Endothelial cell of umbilical vein (primary cell): ENCODE measurements at regions not wholly inside any gene's neighbourhood (a gene's known extent, or its start where the extent isn't known, plus 50 kb on each side); places are given as distances from the start of the nearest gene placed in this dataset.

ENCODE experiments used
- BruUV-seq: library from RNA; stranded (reverse); fragments of 400-500 nt; replicated peaks from 2 replicates; lab custom pipeline; 2021; lab: Mats Ljungman, UMichigan
- CTCF ChIA-PET: fragments of 300-600, 350-600 bp; sonication (Branson Sonifier 250); formaldehyde crosslinking; loops from one replicate; lab custom pipeline; 2021; ENCODE audit warnings: antibody characterized with exemption, inconsistent platforms; lab: Charles Lee
- POLR2A ChIA-PET: fragments of 300-600, 350-600 bp; sonication (Branson Sonifier 250); formaldehyde crosslinking; loops from one replicate; lab custom pipeline; 2021; ENCODE audit warnings: antibody characterized with exemption, inconsistent platforms; lab: Charles Lee
- DNase-seq: peaks from one replicate; pipeline ENCODE4 v3.0.0-alpha.2; 2011; ENCODE audit warnings: low read depth, low spot score
- FAIRE-seq: peaks from 2 replicates; lab custom pipeline; 2011; peaks lifted over from hg19 to GRCh38; lab: Jason Lieb, UNC
- H2AFZ ChIP-seq: 2 replicates; pipeline ENCODE4 v1.6.0; 2012; ENCODE audit warnings: low read depth, low read length, control low read depth, inconsistent platforms
- H3K27ac ChIP-seq: 2 replicates; pipeline ENCODE4 v1.5.1; 2011; ENCODE audit warnings: low read depth, mild to moderate bottlenecking, control low read depth, low read length, moderate library complexity; ENCODE audit not compliant: insufficient read depth
- H3K27me3 ChIP-seq, 2 experiments: 2 replicates each; pipeline versions ENCODE4 v1.6.0 to v1.6.1; 2011; ENCODE audit warnings: low read length in 2 of 2, mixed read lengths in 1 of 2; ENCODE audit not compliant: control insufficient read depth in 2 of 2, insufficient read depth in 2 of 2
- H3K36me3 ChIP-seq, 2 experiments: 2 replicates in 1 of 2; 3 replicates in 1 of 2; pipeline ENCODE4 v1.5.1; 2011; ENCODE audit warnings: low read length in 2 of 2, mild to moderate bottlenecking in 1 of 2, moderate library complexity in 1 of 2; ENCODE audit not compliant: control insufficient read depth in 2 of 2, insufficient read depth in 2 of 2; ENCODE audit errors: extremely low read depth in 1 of 2
- H3K4me1 ChIP-seq: 3 replicates; pipeline ENCODE4 v1.5.1; 2011; ENCODE audit warnings: mild to moderate bottlenecking, low read length; ENCODE audit not compliant: control insufficient read depth, insufficient read depth; ENCODE audit errors: extremely low read depth
- H3K4me2 ChIP-seq: 2 replicates; pipeline ENCODE4 v1.6.1; 2011; ENCODE audit warnings: low read length, control low read depth, mixed read lengths; ENCODE audit not compliant: insufficient read depth
- H3K4me3 ChIP-seq, 3 experiments: fragments of 200-600 bp in 1 of 3; sonication (generic), shearing (Covaris generic) in 1 of 3; replicated peaks in 1 of 3; 2 replicates each; pipeline ENCODE4 v1.5.1; 2011 to 2016; ENCODE audit warnings: control low read depth in 3 of 3, low read length in 3 of 3, mild to moderate bottlenecking in 2 of 3, inconsistent platforms in 1 of 3, low read depth in 1 of 3, moderate library complexity in 1 of 3; ENCODE audit not compliant: insufficient read depth in 1 of 3
- H3K79me2 ChIP-seq: 2 replicates; pipeline ENCODE4 v1.6.0; 2012; ENCODE audit warnings: low read length, inconsistent platforms; ENCODE audit not compliant: control insufficient read depth, insufficient read depth
- H3K9ac ChIP-seq: replicated peaks from 2 replicates; pipeline ENCODE3; 2011; ENCODE audit warnings: low read length, control low read depth; ENCODE audit not compliant: insufficient read depth; ENCODE audit errors: extremely low read depth
- H3K9me1 ChIP-seq: replicated peaks from 3 replicates; pipeline ENCODE4 v1.6.0; 2011; ENCODE audit warnings: mild to moderate bottlenecking, low read length; ENCODE audit not compliant: control insufficient read depth, insufficient read depth; ENCODE audit errors: extremely low read depth
- H3K9me3 ChIP-seq: replicated peaks from 2 replicates; pipeline ENCODE4 v1.5.1; 2012; ENCODE audit warnings: low read length, inconsistent platforms; ENCODE audit not compliant: control insufficient read depth, insufficient read depth
- H4K20me1 ChIP-seq: replicated peaks from 2 replicates; pipeline ENCODE3; 2011; ENCODE audit warnings: mild to moderate bottlenecking, low read length; ENCODE audit not compliant: control insufficient read depth, insufficient read depth; ENCODE audit errors: extremely low read depth
- EZH2 ChIP-seq: IDR thresholded peaks from 2 replicates; pipeline ENCODE4 v1.6.1; 2012; ENCODE audit warnings: borderline replicate concordance, low read depth, mild to moderate bottlenecking, moderate library complexity, low read length, inconsistent platforms; ENCODE audit not compliant: severe bottlenecking
- FOS ChIP-seq: IDR thresholded peaks from 2 replicates; pipeline ENCODE4 v1.6.1; 2011; ENCODE audit warnings: mild to moderate bottlenecking, low read length, moderate library complexity, borderline replicate concordance; ENCODE audit not compliant: insufficient read depth
- GATA2 ChIP-seq: IDR thresholded peaks from 2 replicates; pipeline ENCODE4 v1.7.0; 2011; ENCODE audit warnings: low read depth, mild to moderate bottlenecking, moderate library complexity, mixed read lengths, low read length; ENCODE audit not compliant: insufficient read length, insufficient read depth
- JUN ChIP-seq: IDR thresholded peaks from 2 replicates; pipeline ENCODE4 v1.6.1; 2011; ENCODE audit warnings: borderline replicate concordance, low read depth; ENCODE audit not compliant: insufficient read length, insufficient read depth
- MYC ChIP-seq: IDR thresholded peaks from one replicate; pipeline ENCODE4 v1.6.1; 2011; ENCODE audit warnings: mild to moderate bottlenecking, low read depth, low read length
- POLR2A ChIP-seq: IDR thresholded peaks from 2 replicates; pipeline ENCODE4 v1.6.1; 2012; ENCODE audit warnings: low read depth, mild to moderate bottlenecking, control low read depth, low read length
- POLR2AphosphoS5 ChIP-seq: IDR thresholded peaks from 2 replicates; pipeline ENCODE4 v1.6.1; 2012; ENCODE audit warnings: low read depth, mild to moderate bottlenecking, control low read depth, low read length, moderate library complexity; ENCODE audit not compliant: insufficient read depth
- dilution Hi-C: fragments of 300-500 bp; cut with MboI; formaldehyde crosslinking; loops from one replicate; pipeline ENCODE4 v1.15.0; 2019; ENCODE audit warnings: low sequenced_read_pairs; ENCODE audit not compliant: extremely low pct_ligation_motif_present
- intact Hi-C: fragments of 100-400 bp; cut with micrococcal nuclease; formaldehyde crosslinking; loops from one replicate; pipeline ENCODE4 v1.10.0; 2022
- TF ChIP-seq, protein P1 (sequence below): IDR thresholded peaks from 2 replicates; pipeline ENCODE4 v1.6.1; 2011; ENCODE audit not compliant: insufficient read depth, insufficient read length
- TF ChIP-seq, protein P2 (sequence below), 2 donors: IDR thresholded peaks; 1 replicate in 1 of 2; 2 replicates in 1 of 2; pipeline ENCODE4 v1.5.1; 2011; ENCODE audit warnings: low read length in 2 of 2, mild to moderate bottlenecking in 2 of 2, moderate library complexity in 2 of 2, control low read depth in 1 of 2, inconsistent platforms in 1 of 2, low read depth in 1 of 2; ENCODE audit not compliant: insufficient read depth in 1 of 2; ENCODE audit errors: extremely low read depth in 1 of 2

DNA sequence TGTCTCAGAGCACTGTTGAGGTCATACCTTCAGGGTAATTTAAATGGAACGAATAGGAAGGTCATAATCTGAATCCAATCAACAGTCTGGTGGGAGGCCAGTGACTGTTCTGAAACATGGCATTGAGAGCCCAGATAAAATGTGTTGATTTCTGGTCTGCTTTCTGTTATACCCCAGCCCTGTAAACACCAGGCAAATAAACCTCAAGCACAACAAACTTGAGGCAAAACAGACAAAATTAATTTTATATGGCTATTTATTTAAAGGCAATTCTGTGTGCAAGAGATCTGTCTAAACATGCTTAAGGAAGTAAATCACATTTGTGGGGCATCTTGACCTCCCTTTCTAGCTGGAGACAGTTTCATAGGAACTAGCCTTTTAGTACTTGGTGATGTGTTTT lies 140.9 kb upstream of the SPEF2 start:
- Histone ChIP-seq H2AFZ (no peak overlapping the region), H3K36me3 (no peaks in the 10 kb centered on the region), H3K9ac (no peak overlapping the region), H3K9me1 (no peaks in the 10 kb centered on the region), H3K27me3 (no peaks in the 10 kb centered on the region), H3K4me2 (no peak overlapping the region), H3K27ac (no peak overlapping the region), H3K4me1 (no peaks in the 10 kb centered on the region), H3K4me3 (no peak overlapping the region), H3K79me2 (no peaks in the 10 kb centered on the region), H3K9me3 (no peaks in the 10 kb centered on the region), H4K20me1 (no peaks in the 10 kb centered on the region)
- no peak for DNase-seq
- dilution Hi-C loops (no loop called here), intact Hi-C loops (no loop called here)
- ChIA-PET CTCF (no interaction called here), POLR2A (no interaction called here)
- BruUV-seq, result no TSS peak
- FAIRE-seq, result no peak
- no peak for TF ChIP-seq FOS
- TF ChIP-seq, protein P1, sequence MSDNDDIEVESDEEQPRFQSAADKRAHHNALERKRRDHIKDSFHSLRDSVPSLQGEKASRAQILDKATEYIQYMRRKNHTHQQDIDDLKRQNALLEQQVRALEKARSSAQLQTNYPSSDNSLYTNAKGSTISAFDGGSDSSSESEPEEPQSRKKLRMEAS, result no peak
- TF ChIP-seq POLR2A, result no peak
- no peak for TF ChIP-seq GATA2
- TF ChIP-seq JUN, result no peak
- no peak for TF ChIP-seq EZH2
- TF ChIP-seq, protein P2, sequence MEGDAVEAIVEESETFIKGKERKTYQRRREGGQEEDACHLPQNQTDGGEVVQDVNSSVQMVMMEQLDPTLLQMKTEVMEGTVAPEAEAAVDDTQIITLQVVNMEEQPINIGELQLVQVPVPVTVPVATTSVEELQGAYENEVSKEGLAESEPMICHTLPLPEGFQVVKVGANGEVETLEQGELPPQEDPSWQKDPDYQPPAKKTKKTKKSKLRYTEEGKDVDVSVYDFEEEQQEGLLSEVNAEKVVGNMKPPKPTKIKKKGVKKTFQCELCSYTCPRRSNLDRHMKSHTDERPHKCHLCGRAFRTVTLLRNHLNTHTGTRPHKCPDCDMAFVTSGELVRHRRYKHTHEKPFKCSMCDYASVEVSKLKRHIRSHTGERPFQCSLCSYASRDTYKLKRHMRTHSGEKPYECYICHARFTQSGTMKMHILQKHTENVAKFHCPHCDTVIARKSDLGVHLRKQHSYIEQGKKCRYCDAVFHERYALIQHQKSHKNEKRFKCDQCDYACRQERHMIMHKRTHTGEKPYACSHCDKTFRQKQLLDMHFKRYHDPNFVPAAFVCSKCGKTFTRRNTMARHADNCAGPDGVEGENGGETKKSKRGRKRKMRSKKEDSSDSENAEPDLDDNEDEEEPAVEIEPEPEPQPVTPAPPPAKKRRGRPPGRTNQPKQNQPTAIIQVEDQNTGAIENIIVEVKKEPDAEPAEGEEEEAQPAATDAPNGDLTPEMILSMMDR (IDR thresholded peaks at IDR 0.05; ENCODE audit: extremely low read depth in 1 of 2, insufficient read depth in 1 of 2, low read depth in 1 of 2, low read length in 2 of 2), result no peak
- no peak for TF ChIP-seq MYC
- no peak for TF ChIP-seq POLR2AphosphoS5
